ENCODE measurements at regions not wholly inside any gene's neighbourhood (a gene's known extent, or its start where the extent isn't known, plus 50 kb on each side); places are given as distances from the start of the nearest gene placed in this dataset.
"Not testable (repeated sequence)": the region's sequence is repeated elsewhere in the genome, so short reads cannot be mapped to it uniquely, and the experiment has no call there.

DNA sequence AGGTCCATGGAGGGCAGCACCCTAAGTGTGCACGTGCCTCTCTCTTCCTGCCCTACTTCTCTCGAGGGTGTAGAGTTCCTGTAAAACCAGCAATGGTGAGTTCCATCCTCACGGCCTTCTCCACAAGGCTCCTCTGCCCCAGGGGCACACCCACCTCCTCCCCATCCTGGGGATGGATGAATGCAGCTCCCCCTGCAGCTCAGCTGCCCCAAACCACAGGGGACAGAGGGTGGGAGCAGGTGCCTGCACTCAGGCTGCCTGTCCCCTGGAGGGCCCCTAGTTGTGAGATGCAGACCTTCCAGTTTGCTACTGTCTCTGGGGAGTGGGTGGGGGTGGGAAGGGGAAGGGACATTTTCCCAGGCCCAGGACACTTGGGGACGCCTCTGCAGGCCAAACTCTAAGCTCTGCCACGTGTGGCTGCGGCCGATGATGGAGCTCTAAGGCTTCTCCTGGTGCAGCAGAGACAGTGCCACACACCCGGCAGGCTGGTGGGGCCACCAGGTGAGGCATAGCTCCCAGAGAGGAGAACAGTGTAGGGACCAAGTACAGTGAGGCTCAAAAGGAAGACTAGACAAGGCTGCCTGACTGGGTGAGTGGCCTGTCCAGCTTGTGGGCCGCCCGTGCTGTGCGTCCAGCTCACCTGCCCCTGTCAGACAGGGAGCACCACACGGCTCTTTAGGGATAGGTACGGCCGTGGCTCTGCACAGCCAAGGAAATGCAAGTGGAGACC, 540.9 kb downstream of the TBC1D22A start:
- DNase-seq (ENCODE audit: low read depth): no peak

DNA sequence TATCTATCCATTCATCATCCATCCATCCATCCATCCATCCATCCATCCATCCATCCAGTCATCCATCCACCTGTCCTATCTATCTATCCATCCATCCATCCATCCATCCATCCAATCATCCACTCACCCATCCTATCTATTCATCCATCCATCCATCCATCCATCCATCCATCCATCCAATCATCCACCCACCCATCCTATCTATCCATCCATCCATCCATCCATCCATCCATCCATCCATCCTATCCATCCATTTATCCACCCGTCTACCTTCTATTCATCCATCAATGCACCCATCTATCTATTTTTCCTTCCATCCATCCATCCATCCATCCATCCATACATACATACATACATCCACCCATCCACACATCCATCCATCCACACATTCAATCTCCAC, 540.1 kb downstream of the TBC1D22A start:
- not testable (repeated sequence) for DNase-seq (ENCODE audit: low read depth)

DNA sequence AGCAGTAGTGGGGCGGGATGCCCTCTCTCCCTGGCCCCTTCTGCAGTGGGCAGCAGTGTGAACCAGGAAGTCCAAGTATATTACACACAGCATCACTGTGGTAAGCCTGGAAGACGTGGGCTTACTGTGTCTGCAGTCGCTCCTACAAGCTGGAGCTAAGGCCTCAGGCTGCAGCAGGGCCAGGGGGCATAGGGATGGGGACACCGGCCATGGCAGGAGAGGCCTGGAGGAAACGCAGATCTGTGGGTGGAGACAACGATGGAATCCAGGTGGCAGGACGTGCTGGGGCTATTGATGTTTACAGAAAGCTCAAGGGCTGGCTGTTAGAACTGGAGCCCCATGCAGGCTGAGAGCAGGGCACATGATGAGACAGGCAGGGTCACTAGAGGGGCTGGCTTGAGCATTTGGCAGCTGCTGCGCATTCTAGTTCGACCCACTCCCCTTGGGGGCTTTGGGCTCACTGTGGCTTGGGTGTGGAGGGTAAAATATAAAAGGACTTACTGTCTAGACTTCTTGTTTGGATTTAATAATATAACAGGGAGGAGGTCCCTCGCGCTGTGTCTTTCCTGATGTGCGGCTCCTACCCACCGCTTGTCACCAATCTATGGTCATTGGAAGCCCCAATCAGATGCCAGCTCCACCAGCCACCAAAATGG, 539.5 kb downstream of the TBC1D22A start:
- no peak for DNase-seq (ENCODE audit: low read depth)

DNA sequence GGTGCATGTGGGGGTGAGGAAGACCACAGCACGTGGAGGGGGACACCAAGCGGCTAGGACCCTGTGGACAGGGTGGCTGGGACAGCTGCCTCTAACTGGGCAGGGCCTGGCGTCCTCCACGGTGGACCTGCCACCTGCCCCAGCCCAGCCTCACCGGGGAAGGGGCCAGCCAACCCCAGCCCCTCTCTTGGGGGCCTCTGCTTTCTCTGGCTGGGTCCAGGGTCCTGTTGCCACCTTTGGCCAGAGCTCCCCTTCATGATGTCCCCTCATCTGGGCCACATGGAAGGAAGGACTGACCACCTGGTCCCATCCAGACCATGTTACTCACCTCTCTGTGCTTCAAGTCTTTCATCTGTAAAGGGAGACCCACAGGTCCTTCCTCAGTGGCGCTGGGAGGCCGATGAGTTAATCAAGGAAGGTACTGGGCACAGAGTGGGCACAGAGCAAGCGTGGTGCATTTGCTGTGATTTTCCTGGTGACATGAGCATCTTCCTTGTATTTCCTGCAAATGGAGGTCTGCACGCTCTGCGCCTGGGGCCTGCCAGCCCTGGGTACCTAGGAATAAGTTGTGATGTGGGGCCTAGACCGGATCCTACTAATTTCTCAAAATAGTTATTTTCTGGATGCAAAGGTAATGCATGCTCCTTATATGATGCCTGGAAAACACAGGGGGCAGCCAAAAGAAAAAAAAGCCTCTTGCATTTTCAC, 538.4 kb downstream of the TBC1D22A start:
- DNase-seq (ENCODE audit: low read depth): no peak

DNA sequence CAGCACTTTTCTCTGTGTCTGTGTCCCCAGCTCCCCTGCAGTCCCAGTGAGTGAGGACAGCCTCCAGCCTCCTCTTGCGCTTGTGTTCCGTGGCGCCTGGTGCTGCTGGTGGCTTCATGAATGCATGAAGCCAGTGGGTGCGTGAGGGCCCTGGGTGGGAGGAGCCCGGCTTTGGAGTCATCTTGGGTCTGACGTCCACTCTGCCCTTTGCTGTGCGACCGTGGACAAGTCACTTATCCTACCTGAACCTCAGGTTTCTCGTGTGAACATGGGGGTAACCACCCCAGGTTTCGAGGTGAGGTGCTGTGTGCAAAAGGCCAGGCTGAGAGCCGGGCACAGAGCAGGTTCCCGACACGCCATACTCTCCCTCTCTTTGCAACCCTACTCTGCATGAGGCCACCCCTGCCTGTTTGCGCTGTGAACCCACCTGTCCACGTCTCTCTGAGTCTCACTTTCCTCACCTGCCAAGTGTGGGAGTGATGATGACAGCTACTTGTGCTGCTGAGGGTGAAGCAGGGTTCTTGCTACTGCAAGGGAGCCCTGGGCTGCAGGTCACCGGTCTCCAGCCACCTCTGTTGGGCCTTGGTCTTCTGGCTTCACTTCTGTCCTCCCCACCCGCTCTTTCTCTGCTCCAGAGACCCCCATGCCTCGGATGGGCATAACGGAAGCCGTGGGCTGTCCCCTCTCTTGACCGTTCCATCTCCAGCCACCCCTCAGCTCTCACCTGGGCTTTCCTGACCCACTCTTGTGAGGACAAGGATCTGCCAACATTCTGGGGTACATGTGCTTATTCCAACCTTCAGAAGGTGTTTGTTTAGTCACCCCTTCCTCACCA, 537.6 kb downstream of the TBC1D22A start:
- no peak for DNase-seq (ENCODE audit: low read depth)

- no peak for DNase-seq (ENCODE audit: low read depth)
Observed at GRCh38 chr22:47299211-47299862, 536.9 kb downstream of the TBC1D22A start.

DNA sequence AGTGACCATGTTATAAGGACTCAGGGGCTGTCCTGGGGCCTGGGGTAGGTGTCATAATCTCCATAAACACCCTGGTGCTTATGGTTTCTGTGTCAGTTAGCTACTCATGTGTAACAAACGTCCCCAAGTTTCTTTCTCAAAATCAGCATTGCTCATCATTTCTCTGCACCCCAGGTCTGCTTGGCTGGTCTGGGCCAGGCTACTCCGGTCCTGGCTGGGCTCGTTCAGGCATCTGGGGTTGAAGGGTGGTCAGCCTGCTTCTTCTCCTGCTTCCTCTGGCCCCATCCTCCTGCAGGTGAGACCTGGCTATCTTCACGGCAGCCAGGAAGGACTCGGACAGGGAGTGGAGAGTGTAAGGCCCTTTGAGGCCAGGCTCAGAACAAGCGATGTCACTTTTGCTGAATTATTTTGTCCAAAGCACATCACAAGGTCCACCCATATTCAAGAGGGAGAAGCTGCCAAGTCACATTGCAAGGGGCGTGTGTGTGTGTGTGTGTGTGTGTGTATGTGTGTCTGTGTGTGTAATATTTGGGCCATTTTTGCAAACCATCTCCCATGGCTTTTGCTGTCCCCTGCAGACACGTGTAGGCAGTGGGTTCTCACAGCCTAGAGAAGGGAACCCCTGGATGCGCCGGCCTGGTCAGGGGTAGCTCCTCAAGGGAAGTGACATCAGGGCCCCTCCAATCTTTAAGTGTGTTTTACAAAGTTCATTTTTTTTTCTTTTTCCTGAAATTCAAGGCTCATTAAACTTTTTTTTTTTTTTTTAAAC, 535.8 kb downstream of the TBC1D22A start:
- DNase-seq (ENCODE audit: low read depth): no peak

GRCh38 chr22:47297261-47298016, 535.0 kb downstream of the TBC1D22A start:
- no peak for DNase-seq (ENCODE audit: low read depth)

DNA sequence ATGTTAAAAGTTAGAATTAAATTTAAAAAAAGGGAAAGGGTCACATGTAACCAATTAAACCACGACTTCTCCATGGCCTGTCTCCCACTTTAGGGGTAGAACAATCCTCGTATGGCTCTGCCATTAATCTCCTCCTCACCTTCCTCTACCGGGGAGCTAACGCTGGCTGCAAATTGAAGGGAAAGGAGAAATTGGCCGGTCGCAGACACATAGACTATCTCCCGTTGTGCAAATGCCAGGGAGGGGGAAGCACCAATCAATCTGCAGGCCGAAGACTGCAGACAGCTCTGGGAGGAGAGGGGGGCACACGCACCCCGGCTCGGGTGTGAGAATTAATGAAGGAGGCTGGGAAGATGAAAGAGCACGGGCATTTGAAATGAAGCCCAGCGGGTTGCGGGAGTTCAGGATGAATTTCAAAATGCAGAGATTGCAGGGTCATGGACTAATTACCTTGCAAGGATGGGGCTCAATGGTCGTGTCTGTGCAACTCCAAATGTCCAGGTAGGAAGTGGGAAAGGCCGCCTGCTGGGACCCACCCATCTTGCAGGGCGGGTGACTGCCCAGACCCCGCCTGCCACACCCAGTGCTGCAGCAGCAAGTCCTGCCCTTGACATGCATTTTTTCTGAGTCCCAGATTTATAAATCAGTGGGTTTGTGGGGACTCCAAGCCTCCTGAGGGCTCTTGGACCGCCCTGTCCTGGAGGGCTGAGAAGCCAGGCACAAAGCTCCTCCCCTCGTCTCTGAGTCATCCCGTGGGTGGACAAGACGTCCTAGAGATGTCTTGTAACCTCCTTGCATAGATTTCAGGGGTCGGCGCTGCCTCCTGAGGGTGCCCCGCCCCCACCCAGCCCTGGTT, 534.2 kb downstream of the TBC1D22A start:
- peak; percentile 31 for DNase-seq (ENCODE audit: low read depth)

GRCh38 chr22:47295982-47296381, 533.5 kb downstream of the TBC1D22A start:
- no peak for DNase-seq (ENCODE audit: low read depth)

DNA sequence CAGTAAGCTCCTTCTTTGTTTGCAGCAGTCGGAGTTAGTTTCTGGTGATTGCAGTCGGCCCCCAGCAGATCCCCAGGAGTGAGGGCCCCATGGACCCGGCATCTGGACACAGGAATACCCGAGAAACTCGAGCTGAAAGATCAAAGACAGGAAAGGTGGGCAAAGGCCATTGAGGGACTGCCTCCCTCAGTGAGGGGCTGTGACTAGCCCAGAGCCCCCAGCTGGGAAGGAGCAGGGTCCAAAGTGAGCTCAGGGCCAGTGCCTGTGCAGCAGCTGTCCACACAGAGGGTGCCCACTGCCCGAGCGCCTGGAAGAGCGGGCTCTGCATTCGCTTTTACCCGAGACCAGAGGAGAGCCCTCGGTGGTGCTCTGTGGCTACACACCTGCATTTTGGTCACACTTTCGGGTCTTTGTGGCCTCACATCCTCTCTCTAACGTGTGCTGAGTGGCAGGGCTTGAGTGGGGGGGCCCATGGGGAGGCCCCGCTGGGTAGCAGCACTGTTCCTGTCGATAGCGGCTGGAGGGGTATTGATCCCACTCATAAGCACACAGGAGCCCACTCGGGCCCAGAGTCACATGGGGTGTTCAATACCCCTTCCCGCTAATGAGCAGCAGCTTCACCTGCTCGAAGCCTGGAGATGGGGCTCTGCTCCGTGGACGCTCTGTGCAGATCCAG, 532.9 kb downstream of the TBC1D22A start:
- DNase-seq (ENCODE audit: low read depth): no peak

GRCh38 chr22:47294576-47294975, 532.1 kb downstream of the TBC1D22A start:
- no peak for DNase-seq (ENCODE audit: low read depth)

DNA sequence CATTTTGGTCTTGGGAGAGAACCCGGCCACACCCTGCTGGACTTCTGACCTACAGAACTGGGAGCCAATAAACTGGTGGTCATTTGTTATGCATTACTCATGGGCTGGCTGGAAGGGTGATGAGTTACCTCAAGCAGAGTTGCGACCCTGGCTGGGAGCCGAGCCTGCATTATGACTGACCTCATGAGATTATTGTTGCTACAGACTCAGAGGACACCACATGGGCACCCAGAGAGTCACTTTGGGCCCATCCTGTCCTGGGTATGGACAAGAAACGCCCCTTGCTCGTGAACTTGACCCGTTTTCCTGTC, 531.7 kb downstream of the TBC1D22A start:
- DNase-seq (ENCODE audit: low read depth): peak; percentile 86

GRCh38 chr22:47293368-47294221, 531.1 kb downstream of the TBC1D22A start:
- no peak for DNase-seq (ENCODE audit: low read depth)

DNA sequence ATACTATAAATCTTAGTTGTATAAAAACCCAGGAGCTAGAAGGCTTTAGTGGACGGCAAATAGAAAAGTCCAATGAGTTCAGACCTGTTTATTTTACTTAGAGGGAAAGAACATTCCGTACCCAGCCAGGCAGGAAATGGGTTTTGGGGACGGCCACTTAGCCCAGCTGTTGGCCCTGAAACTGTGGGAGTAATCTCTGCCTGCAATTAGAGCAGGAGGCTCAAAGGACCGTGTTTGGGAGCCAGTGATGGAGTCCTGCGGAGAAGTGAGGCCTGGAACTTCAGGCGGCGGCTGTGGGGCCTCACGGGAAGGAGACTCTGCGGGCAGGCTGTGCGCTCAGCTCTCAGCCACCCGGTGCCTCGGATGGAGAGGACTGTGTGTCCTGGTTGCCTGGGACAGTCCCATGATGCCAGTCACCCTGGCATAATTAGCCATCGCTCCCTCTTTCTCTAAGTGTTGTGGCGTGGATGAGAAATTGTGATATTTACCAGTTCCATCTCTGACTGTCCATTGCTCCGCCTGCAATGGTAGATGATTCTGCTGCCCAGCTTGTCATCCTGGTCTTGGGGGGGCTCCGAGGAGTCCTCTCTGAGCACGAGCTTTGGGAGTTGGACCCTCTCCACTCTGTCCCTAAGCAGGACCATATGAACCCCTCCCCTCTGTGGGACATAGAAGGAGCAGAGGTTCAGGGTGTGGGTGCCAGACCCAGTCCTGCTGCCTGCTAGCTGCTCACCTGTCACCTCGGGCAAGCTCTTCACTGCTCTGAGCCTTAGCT, 530.3 kb downstream of the TBC1D22A start:
- no peak for DNase-seq (ENCODE audit: low read depth)

GRCh38 chr22:47291565-47292495, 529.4 kb downstream of the TBC1D22A start:
- no peak for DNase-seq (ENCODE audit: low read depth)
